OCI-LY7 (cell line): ENCODE measurements at regions not wholly inside any gene's neighbourhood (a gene's known extent, or its start where the extent isn't known, plus 50 kb on each side); places are given as distances from the start of the nearest gene placed in this dataset.

Experiments used
- BruUV-seq: library from RNA; stranded (reverse); fragments of 400-500 nt; replicated peaks from 2 replicates; lab custom pipeline; 2021; lab: Mats Ljungman, UMichigan
- CTCF ChIA-PET: fragments of 300-600 bp; sonication (Branson Sonifier 250); formaldehyde crosslinking; loops from one replicate; lab custom pipeline; 2022; ENCODE audit warnings: antibody characterized with exemption; ENCODE audit not compliant: unreplicated experiment; lab: Charles Lee
- POLR2A ChIA-PET: fragments of 300-600 bp; sonication (Branson Sonifier 250); formaldehyde crosslinking; loops from one replicate; lab custom pipeline; 2022; ENCODE audit warnings: antibody characterized with exemption; lab: Charles Lee
- DNase-seq: peaks from one replicate; pipeline ENCODE4 v3.0.0-alpha.2; 2015; ENCODE audit warnings: low spot score
- H2AFZ ChIP-seq: fragments of 200-600 bp; sonication (generic), shearing (Covaris generic); 2 replicates; pipeline ENCODE4 v1.6.1; 2014; ENCODE audit warnings: mild to moderate bottlenecking, antibody characterized with exemption, low read length, moderate library complexity
- H3K27ac ChIP-seq: fragments of 200-600 bp; sonication (generic); 2 replicates; pipeline ENCODE4 v1.5.1; 2014; ENCODE audit warnings: mixed run types, low read depth, mild to moderate bottlenecking, moderate library complexity, low read length, inconsistent platforms; ENCODE audit not compliant: poor library complexity, severe bottlenecking
- H3K36me3 ChIP-seq: fragments of 200-600 bp; sonication (generic); 2 replicates; pipeline ENCODE4 v1.6.1; 2014; ENCODE audit warnings: mild to moderate bottlenecking, antibody characterized with exemption, low read length, moderate library complexity, mixed read lengths; ENCODE audit not compliant: insufficient read depth
- H3K4me1 ChIP-seq: fragments of 200-600 bp; sonication (generic); 2 replicates; pipeline ENCODE4 v1.5.1; 2014; ENCODE audit warnings: mild to moderate bottlenecking, low read length; ENCODE audit not compliant: insufficient read depth, poor library complexity, severe bottlenecking
- H3K4me2 ChIP-seq: fragments of 200-600 bp; sonication (generic); 2 replicates; pipeline ENCODE4 v1.6.1; 2014; ENCODE audit warnings: mild to moderate bottlenecking, low read length
- H3K4me3 ChIP-seq: fragments of 200-600 bp; sonication (generic); 2 replicates; pipeline ENCODE4 v1.5.1; 2014; ENCODE audit warnings: mild to moderate bottlenecking, low read depth, low read length; ENCODE audit not compliant: poor library complexity, severe bottlenecking
- H3K79me2 ChIP-seq: fragments of 200-600 bp; sonication (generic); 2 replicates; pipeline ENCODE4 v1.6.1; 2016; ENCODE audit warnings: low read depth, mild to moderate bottlenecking, low read length, moderate library complexity, mixed read lengths; ENCODE audit not compliant: insufficient read depth
- H3K9me2 ChIP-seq: fragments of 200-600 bp; sonication (generic); 2 replicates; pipeline ENCODE4 v1.6.1; 2016; ENCODE audit warnings: mild to moderate bottlenecking, low read length, mixed read lengths; ENCODE audit not compliant: insufficient read depth
- H3K9me3 ChIP-seq: fragments of 200-600 bp; sonication (generic); 2 replicates; pipeline ENCODE4 v1.6.1; 2014; ENCODE audit warnings: mild to moderate bottlenecking, mixed run types, low read length, mixed read lengths
- H4K20me1 ChIP-seq: fragments of 200-600 bp; sonication (generic); 2 replicates; pipeline ENCODE4 v1.6.1; 2014; ENCODE audit warnings: mild to moderate bottlenecking, antibody characterized with exemption, low read length, moderate library complexity, mixed read lengths; ENCODE audit not compliant: insufficient read depth
- CTCF ChIP-seq: fragments of 200-600 bp; sonication (generic); conservative IDR thresholded peaks from 2 replicates; pipeline ENCODE4 v1.5.1; 2014; ENCODE audit warnings: mild to moderate bottlenecking, antibody characterized with exemption, low read length, moderate library complexity, mixed read lengths
- EZH2phosphoT487 ChIP-seq: fragments of 200-600 bp; sonication (generic); IDR thresholded peaks from 2 replicates; pipeline ENCODE4 v1.6.1; 2018; ENCODE audit warnings: low read depth, borderline replicate concordance, mild to moderate bottlenecking, mixed run types, antibody characterized with exemption, low read length, moderate library complexity, mixed read lengths
- intact Hi-C: fragments of 100-400 bp; cut with micrococcal nuclease; formaldehyde crosslinking; loops from one replicate; pipeline ENCODE4 v1.10.0; 2022; ENCODE audit not compliant: unreplicated experiment

DNA sequence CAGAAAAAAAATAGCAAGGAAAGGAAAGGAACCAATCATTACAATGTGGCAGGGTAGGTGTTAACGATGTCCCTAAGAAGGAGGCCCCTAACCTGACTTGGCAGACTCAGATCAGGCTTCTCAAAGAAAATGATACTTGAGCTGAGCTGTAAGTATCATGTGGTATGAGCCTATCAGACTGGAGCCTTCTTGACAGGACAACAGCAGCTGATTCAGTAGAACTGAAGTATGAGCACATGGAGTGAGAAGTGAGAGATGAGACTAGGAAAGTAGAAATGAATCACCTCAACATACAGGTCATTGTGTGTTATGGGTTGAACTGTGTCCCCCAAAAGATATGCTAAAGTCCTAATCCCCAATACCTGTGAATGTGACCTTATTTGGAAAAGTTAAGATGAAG, 66.3 kb downstream of the MTERF1 start:
- Histone ChIP-seq H3K4me3 (no peak overlapping the region), H2AFZ (no peak overlapping the region), H3K4me1 (no peaks in the 10 kb centered on the region), H3K9me3 (no peaks in the 10 kb centered on the region), H3K79me2 (no peaks in the 10 kb centered on the region), H3K9me2 (no peaks in the 10 kb centered on the region), H3K4me2 (no peak overlapping the region), H3K27ac (no peak overlapping the region), H4K20me1 (no peaks in the 10 kb centered on the region), H3K36me3 (no peaks in the 10 kb centered on the region)
- ChIA-PET POLR2A (interaction anchor here (0.9 kb wide), 1 partner anchor 11 kb away, joined by 3 read pairs; no protein-coding TSS in a partner anchor), CTCF (no interaction called here)
- TF ChIP-seq CTCF (no peak), EZH2phosphoT487 (no peak)
- intact Hi-C loops = no loop called here
- no peak for DNase-seq
- BruUV-seq = no TSS peak
